ENCODE measurements at regions not wholly inside any gene's neighbourhood (a gene's known extent, or its start where the extent isn't known, plus 50 kb on each side); places are given as distances from the start of the nearest gene placed in this dataset.
A peak's percentile ranks its signal among the peaks of the same experiment; 100 is the strongest.

GRCh38 chr4:125368146-125368545 lies 53.4 kb downstream of the FAT4 start:
- Histone ChIP-seq H3K4me2 (ENCODE audit: insufficient read depth, low read length) (peak overlapping the region; percentile 93), H3K27ac (ENCODE audit: insufficient read depth, low read depth, low read length) (peak overlapping the region; percentile 74), H3K9me1 (replicated peaks; ENCODE audit: control insufficient read depth, extremely low read depth, insufficient read depth, low read length) (no peaks in the 10 kb centered on the region), H3K9ac (replicated peaks; ENCODE audit: extremely low read depth, insufficient read depth, low read length) (peak overlapping the region; percentile 76), H3K79me2 (ENCODE audit: control insufficient read depth, insufficient read depth, low read length) (peaks cover 10% of the 10 kb centered on the region), H2AFZ (ENCODE audit: low read depth, low read length) (no peak overlapping the region), H4K20me1 (replicated peaks; ENCODE audit: control insufficient read depth, extremely low read depth, insufficient read depth, low read length) (no peaks in the 10 kb centered on the region), H3K27me3 (ENCODE audit: control insufficient read depth in 2 of 2, insufficient read depth in 2 of 2, low read length in 2 of 2) (no peaks in the 10 kb centered on the region), H3K36me3 (ENCODE audit: control insufficient read depth in 2 of 2, extremely low read depth in 1 of 2, insufficient read depth in 2 of 2, low read length in 2 of 2) (no peaks in the 10 kb centered on the region), H3K4me1 (ENCODE audit: control insufficient read depth, extremely low read depth, insufficient read depth, low read length) (peaks cover 19% of the 10 kb centered on the region), H3K4me3 (replicated peaks in 1 of 3; ENCODE audit: insufficient read depth in 1 of 3, low read depth in 1 of 3, low read length in 3 of 3) (peak overlapping the region in 1 of 3 experiments; percentile 73), H3K9me3 (replicated peaks; ENCODE audit: control insufficient read depth, insufficient read depth, low read length) (no peaks in the 10 kb centered on the region)
- dilution Hi-C loops (cut with MboI; ENCODE audit: extremely low pct_ligation_motif_present, low sequenced_read_pairs) (no loop called here), intact Hi-C loops (cut with micrococcal nuclease) (loop anchor here (1.0 kb wide), 3 partner anchors 21 to 51 kb away; no protein-coding TSS in a partner anchor)
- DNase-seq (ENCODE audit: low read depth, low spot score): peak; percentile 84
- ChIA-PET POLR2A (no interaction called here), CTCF (interaction anchor here (0.7 to 2.2 kb wide), 4 partner anchors 14 to 53 kb away, joined by 3 to 9 read pairs (median 3); partner anchors contain the start of gene FAT4)
- TF ChIP-seq MYC (IDR thresholded peaks at IDR 0.05; ENCODE audit: low read depth, low read length) (no peak), MAX (IDR thresholded peaks at IDR 0.05; ENCODE audit: insufficient read depth, insufficient read length) (no peak), POLR2A (IDR thresholded peaks at IDR 0.05; ENCODE audit: low read depth, low read length) (no peak), CTCF (IDR thresholded peaks at IDR 0.05; ENCODE audit: extremely low read depth in 1 of 2, insufficient read depth in 1 of 2, low read depth in 1 of 2, low read length in 2 of 2) (no peak), POLR2AphosphoS5 (IDR thresholded peaks at IDR 0.05; ENCODE audit: insufficient read depth, low read depth, low read length) (no peak), JUN (IDR thresholded peaks at IDR 0.05; ENCODE audit: borderline replicate concordance, insufficient read depth, insufficient read length, low read depth) (no peak), EZH2 (IDR thresholded peaks at IDR 0.05; ENCODE audit: borderline replicate concordance, low read depth, low read length, severe bottlenecking) (no peak), GATA2 (IDR thresholded peaks at IDR 0.05; ENCODE audit: insufficient read depth, insufficient read length, low read depth, low read length) (no peak)
- BruUV-seq (replicated peaks): no TSS peak
- peak; percentile 33 for FAIRE-seq
